H1 (cell line): ENCODE measurements at regions not wholly inside any gene's neighbourhood (a gene's known extent, or its start where the extent isn't known, plus 50 kb on each side); places are given as distances from the start of the nearest gene placed in this dataset.

ENCODE experiments used
- MAX ChIP-seq: IDR thresholded peaks from 2 replicates; pipeline ENCODE4 v1.6.1; 2012; ENCODE audit warnings: inconsistent platforms
- RFX5 ChIP-seq: IDR thresholded peaks from 2 replicates; pipeline ENCODE4 v1.6.1; 2011; ENCODE audit warnings: low read depth, low read length, improper control_type of control experiment, borderline replicate concordance
- TF ChIP-seq, protein P1 (sequence below): IDR thresholded peaks from 2 replicates; pipeline ENCODE4 v1.6.1; 2012; ENCODE audit warnings: low read length, inconsistent platforms

- no peak for TF ChIP-seq RFX5
- no peak for TF ChIP-seq MAX
- TF ChIP-seq, protein P1, sequence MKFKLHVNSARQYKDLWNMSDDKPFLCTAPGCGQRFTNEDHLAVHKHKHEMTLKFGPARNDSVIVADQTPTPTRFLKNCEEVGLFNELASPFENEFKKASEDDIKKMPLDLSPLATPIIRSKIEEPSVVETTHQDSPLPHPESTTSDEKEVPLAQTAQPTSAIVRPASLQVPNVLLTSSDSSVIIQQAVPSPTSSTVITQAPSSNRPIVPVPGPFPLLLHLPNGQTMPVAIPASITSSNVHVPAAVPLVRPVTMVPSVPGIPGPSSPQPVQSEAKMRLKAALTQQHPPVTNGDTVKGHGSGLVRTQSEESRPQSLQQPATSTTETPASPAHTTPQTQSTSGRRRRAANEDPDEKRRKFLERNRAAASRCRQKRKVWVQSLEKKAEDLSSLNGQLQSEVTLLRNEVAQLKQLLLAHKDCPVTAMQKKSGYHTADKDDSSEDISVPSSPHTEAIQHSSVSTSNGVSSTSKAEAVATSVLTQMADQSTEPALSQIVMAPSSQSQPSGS, result no peak
Observed at GRCh38 chr4:28879900-28880299, 1840.3 kb upstream of the PCDH7 start (continued).
